ENCODE measurements at regions not wholly inside any gene's neighbourhood (a gene's known extent, or its start where the extent isn't known, plus 50 kb on each side); places are given as distances from the start of the nearest gene placed in this dataset.
"Not testable (repeated sequence)": the region's sequence is repeated elsewhere in the genome, so short reads cannot be mapped to it uniquely, and the experiment has no call there.

- H3K4me1 Mint-ChIP-seq (ENCODE audit: low read depth) = no peaks in the 10 kb centered on the region
- H3K4me3 Mint-ChIP-seq = no peak overlapping the region
- no peak for ATAC-seq
- peaks cover 2% of the 10 kb centered on the region for H3K36me3 Mint-ChIP-seq (ENCODE audit: insufficient read depth)
- no peak for DNase-seq
- no peaks in the 10 kb centered on the region for H3K27me3 Mint-ChIP-seq (ENCODE audit: low read depth)
- H3K9me3 Mint-ChIP-seq = peaks cover 13% of the 10 kb centered on the region
These were observed 102.5 kb upstream of the ARG1 start for GRCh38 chr6:131470534-131470933.

GRCh38 chr6:131471331-131471730, 101.7 kb upstream of the ARG1 start:
- Mint-ChIP-seq H3K4me3 (no peak overlapping the region), H3K27me3 (ENCODE audit: low read depth) (no peaks in the 10 kb centered on the region), H3K4me1 (ENCODE audit: low read depth) (no peaks in the 10 kb centered on the region), H3K36me3 (ENCODE audit: insufficient read depth) (peaks cover 2% of the 10 kb centered on the region), H3K9me3 (peaks cover 14% of the 10 kb centered on the region)
- no peak for ATAC-seq
- DNase-seq = no peak

GRCh38 chr6:131473303-131473702, 99.7 kb upstream of the ARG1 start:
- H3K4me3 Mint-ChIP-seq; DNase-seq; H3K36me3 Mint-ChIP-seq (ENCODE audit: insufficient read depth); H3K4me1 Mint-ChIP-seq (ENCODE audit: low read depth); ATAC-seq; H3K27me3 Mint-ChIP-seq (ENCODE audit: low read depth): not testable (repeated sequence)
- peaks cover 16% of the 10 kb centered on the region for H3K9me3 Mint-ChIP-seq

GRCh38 chr6:131476362-131476761, 96.7 kb upstream of the ARG1 start:
- Mint-ChIP-seq H3K4me3 (no peak overlapping the region), H3K9me3 (peaks cover 16% of the 10 kb centered on the region), H3K4me1 (ENCODE audit: low read depth) (no peaks in the 10 kb centered on the region), H3K27me3 (ENCODE audit: low read depth) (no peaks in the 10 kb centered on the region), H3K36me3 (ENCODE audit: insufficient read depth) (peaks cover 2% of the 10 kb centered on the region)
- DNase-seq = no peak
- no peak for ATAC-seq

GRCh38 chr6:131478740-131479211, 94.2 kb upstream of the ARG1 start:
- not testable (repeated sequence) for ATAC-seq; H3K4me3 Mint-ChIP-seq; H3K4me1 Mint-ChIP-seq (ENCODE audit: low read depth); H3K36me3 Mint-ChIP-seq (ENCODE audit: insufficient read depth); DNase-seq; H3K27me3 Mint-ChIP-seq (ENCODE audit: low read depth)
- H3K9me3 Mint-ChIP-seq = peaks cover 16% of the 10 kb centered on the region

GRCh38 chr6:131486608-131487007, 86.4 kb upstream of the ARG1 start:
- H3K9me3 Mint-ChIP-seq = no peaks in the 10 kb centered on the region

GRCh38 chr6:131488780-131489179, 84.2 kb upstream of the ARG1 start:
- no peaks in the 10 kb centered on the region for H3K36me3 Mint-ChIP-seq (ENCODE audit: insufficient read depth)
- DNase-seq (no peak), ATAC-seq (no peak)
- peaks cover 5% of the 10 kb centered on the region for H3K27me3 Mint-ChIP-seq (ENCODE audit: low read depth)
- no peaks in the 10 kb centered on the region for H3K9me3 Mint-ChIP-seq
- no peak overlapping the region for H3K4me3 Mint-ChIP-seq
- H3K4me1 Mint-ChIP-seq (ENCODE audit: low read depth) = no peaks in the 10 kb centered on the region

More at GRCh38 chr6:131486608-131487007, 86.4 kb upstream of the ARG1 start:
- Mint-ChIP-seq H3K36me3 (ENCODE audit: insufficient read depth) (no peaks in the 10 kb centered on the region), H3K4me3 (no peak overlapping the region), H3K27me3 (ENCODE audit: low read depth) (peaks cover 5% of the 10 kb centered on the region), H3K4me1 (ENCODE audit: low read depth) (peaks cover 3% of the 10 kb centered on the region)
- no peak for DNase-seq
- ATAC-seq = no peak

- H3K27me3 Mint-ChIP-seq (ENCODE audit: low read depth) = peaks cover 5% of the 10 kb centered on the region
- no peak for ATAC-seq
These were observed 82.6 kb upstream of the ARG1 start for GRCh38 chr6:131490441-131490840.

GRCh38 chr6:131492932-131493573, 80.0 kb upstream of the ARG1 start:
- Mint-ChIP-seq H3K4me1 (ENCODE audit: low read depth) (no peaks in the 10 kb centered on the region), H3K27me3 (ENCODE audit: low read depth) (peaks cover 5% of the 10 kb centered on the region), H3K4me3 (no peak overlapping the region), H3K9me3 (peaks cover 10% of the 10 kb centered on the region), H3K36me3 (ENCODE audit: insufficient read depth) (no peaks in the 10 kb centered on the region)
- ATAC-seq (no peak), DNase-seq (no peak)

More at GRCh38 chr6:131490441-131490840, 82.6 kb upstream of the ARG1 start:
- peaks cover 4% of the 10 kb centered on the region for H3K9me3 Mint-ChIP-seq
- no peak for DNase-seq
- no peaks in the 10 kb centered on the region for H3K4me1 Mint-ChIP-seq (ENCODE audit: low read depth)
- H3K4me3 Mint-ChIP-seq = no peak overlapping the region
- H3K36me3 Mint-ChIP-seq (ENCODE audit: insufficient read depth) = no peaks in the 10 kb centered on the region

- H3K4me1 Mint-ChIP-seq (ENCODE audit: low read depth); ATAC-seq; H3K9me3 Mint-ChIP-seq; H3K36me3 Mint-ChIP-seq (ENCODE audit: insufficient read depth); H3K27me3 Mint-ChIP-seq (ENCODE audit: low read depth); H3K4me3 Mint-ChIP-seq; DNase-seq: not testable (repeated sequence)
These were observed 68.6 kb upstream of the ARG1 start for GRCh38 chr6:131504387-131504786.

- H3K4me1 Mint-ChIP-seq (ENCODE audit: low read depth) = no peaks in the 10 kb centered on the region
- no peak for DNase-seq
- no peaks in the 10 kb centered on the region for H3K36me3 Mint-ChIP-seq (ENCODE audit: insufficient read depth)
- no peak overlapping the region for H3K4me3 Mint-ChIP-seq
- no peak for ATAC-seq
- H3K27me3 Mint-ChIP-seq (ENCODE audit: low read depth) = no peaks in the 10 kb centered on the region
- H3K9me3 Mint-ChIP-seq = peaks cover 2% of the 10 kb centered on the region
These were observed 62.9 kb upstream of the ARG1 start for GRCh38 chr6:131510094-131510493.

- Mint-ChIP-seq H3K9me3 (peaks cover 5% of the 10 kb centered on the region), H3K4me1 (ENCODE audit: low read depth) (no peaks in the 10 kb centered on the region), H3K27me3 (ENCODE audit: low read depth) (no peaks in the 10 kb centered on the region), H3K4me3 (no peak overlapping the region), H3K36me3 (ENCODE audit: insufficient read depth) (no peaks in the 10 kb centered on the region)
- ATAC-seq (no peak), DNase-seq (no peak)
These were observed 62.4 kb upstream of the ARG1 start for GRCh38 chr6:131510591-131510990.

- H3K36me3 Mint-ChIP-seq (ENCODE audit: insufficient read depth) = no peaks in the 10 kb centered on the region
- H3K9me3 Mint-ChIP-seq = peaks cover 9% of the 10 kb centered on the region
- no peak overlapping the region for H3K4me3 Mint-ChIP-seq
- no peaks in the 10 kb centered on the region for H3K27me3 Mint-ChIP-seq (ENCODE audit: low read depth)
- peaks cover 16% of the 10 kb centered on the region for H3K4me1 Mint-ChIP-seq (ENCODE audit: low read depth)
- DNase-seq = no peak
- ATAC-seq = peak; percentile 88 to 93
These were observed 53.2 kb upstream of the ARG1 start for GRCh38 chr6:131519670-131520436.
